ENCODE measurements at regions not wholly inside any gene's neighbourhood (a gene's known extent, or its start where the extent isn't known, plus 50 kb on each side); places are given as distances from the start of the nearest gene placed in this dataset.

DNA sequence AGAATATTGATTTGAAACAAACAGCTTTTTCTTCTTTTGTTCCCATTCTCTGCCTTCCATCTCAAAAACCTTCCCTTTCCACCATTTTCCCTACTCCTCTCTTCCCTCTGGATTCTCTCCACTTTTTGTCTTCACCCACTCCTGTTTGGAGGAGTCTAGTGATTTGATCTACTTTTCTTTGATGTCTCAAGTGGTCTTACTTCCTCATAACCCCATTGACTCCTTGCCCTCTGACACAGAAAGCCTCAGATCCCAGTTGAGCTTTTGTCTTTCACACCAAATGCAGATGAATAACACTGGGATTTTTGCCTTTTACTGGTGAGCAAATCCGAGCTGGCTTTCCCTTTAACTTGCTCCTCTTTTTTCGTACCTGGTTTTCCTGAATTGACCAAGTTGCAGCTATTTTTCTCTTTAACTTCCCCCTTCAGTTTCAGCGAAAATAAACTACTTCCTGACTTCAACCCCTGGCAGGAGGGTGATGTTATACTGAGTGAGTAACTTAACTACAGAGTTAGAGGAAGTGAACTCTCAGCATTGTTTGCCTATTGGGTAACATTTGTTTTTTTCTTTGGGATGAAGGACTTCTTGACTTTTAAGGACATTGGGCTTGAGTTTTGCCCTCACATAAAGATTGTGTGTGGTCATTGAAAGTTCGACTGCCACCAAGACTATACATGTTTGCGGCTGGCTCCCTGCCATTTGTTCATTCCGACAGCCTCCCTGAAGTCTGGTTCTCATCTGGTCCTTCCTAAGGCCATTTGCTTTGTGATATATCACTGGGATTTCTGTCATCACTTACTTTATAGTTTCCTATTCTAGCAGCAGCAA, 392.8 kb upstream of the NR3C2 start:
- TF ChIP-seq, protein P1, sequence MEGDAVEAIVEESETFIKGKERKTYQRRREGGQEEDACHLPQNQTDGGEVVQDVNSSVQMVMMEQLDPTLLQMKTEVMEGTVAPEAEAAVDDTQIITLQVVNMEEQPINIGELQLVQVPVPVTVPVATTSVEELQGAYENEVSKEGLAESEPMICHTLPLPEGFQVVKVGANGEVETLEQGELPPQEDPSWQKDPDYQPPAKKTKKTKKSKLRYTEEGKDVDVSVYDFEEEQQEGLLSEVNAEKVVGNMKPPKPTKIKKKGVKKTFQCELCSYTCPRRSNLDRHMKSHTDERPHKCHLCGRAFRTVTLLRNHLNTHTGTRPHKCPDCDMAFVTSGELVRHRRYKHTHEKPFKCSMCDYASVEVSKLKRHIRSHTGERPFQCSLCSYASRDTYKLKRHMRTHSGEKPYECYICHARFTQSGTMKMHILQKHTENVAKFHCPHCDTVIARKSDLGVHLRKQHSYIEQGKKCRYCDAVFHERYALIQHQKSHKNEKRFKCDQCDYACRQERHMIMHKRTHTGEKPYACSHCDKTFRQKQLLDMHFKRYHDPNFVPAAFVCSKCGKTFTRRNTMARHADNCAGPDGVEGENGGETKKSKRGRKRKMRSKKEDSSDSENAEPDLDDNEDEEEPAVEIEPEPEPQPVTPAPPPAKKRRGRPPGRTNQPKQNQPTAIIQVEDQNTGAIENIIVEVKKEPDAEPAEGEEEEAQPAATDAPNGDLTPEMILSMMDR (IDR thresholded peaks at IDR 0.05 in 4 of 5, conservative IDR thresholded peaks at IDR 0.05 in 1 of 5): no peak
- TF ChIP-seq POLR2A (IDR thresholded peaks at IDR 0.05): no peak

All from gastrocnemius medialis (tissue), 4 donors.